ENCODE measurements at regions not wholly inside any gene's neighbourhood (a gene's known extent, or its start where the extent isn't known, plus 50 kb on each side); places are given as distances from the start of the nearest gene placed in this dataset.
A peak's percentile ranks its signal among the peaks of the same experiment; 100 is the strongest.

DNA sequence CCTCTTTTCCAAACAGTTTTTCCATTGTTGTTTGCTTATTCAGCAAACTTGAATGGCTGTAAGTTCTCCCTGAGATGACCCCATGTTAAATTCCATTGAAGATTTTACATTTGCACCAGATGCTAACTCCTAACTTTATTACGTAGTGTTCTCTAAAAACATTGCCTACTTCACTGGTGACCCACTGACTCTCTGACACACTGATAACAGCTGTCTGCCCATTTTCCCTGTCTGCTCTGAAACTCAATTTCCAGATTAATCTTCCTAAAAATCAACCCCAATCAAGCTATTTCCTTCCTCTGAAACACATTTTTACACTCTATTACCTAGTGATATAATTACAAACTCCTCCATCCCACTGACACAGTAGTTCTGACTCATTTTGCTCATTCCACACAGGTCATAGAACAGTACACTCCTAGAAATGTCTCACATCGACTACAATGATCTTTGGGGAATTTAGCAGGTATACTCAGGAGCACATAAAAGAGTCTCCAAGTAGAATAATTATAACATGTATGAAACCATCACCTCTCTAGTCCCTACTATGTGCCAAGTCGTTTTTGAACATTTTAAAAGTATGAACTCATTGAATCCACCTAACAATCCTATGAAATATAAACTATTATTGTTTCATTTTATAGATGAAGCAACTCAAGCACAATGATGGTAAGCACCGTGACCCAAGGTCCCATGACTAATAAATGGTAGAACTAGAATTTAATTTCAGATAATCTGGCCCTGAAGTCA is 210.9 kb downstream of the SLIT2 start:
- peak in 1 of 2 donors; percentile 34 for DNase-seq (ENCODE audit: low read depth in 2 of 2)
- H3K4me3 ChIP-seq (replicated peaks in 1 of 2; ENCODE audit: low read depth in 2 of 2, low read length in 2 of 2), result no peak overlapping the region
- TF ChIP-seq, protein P1, sequence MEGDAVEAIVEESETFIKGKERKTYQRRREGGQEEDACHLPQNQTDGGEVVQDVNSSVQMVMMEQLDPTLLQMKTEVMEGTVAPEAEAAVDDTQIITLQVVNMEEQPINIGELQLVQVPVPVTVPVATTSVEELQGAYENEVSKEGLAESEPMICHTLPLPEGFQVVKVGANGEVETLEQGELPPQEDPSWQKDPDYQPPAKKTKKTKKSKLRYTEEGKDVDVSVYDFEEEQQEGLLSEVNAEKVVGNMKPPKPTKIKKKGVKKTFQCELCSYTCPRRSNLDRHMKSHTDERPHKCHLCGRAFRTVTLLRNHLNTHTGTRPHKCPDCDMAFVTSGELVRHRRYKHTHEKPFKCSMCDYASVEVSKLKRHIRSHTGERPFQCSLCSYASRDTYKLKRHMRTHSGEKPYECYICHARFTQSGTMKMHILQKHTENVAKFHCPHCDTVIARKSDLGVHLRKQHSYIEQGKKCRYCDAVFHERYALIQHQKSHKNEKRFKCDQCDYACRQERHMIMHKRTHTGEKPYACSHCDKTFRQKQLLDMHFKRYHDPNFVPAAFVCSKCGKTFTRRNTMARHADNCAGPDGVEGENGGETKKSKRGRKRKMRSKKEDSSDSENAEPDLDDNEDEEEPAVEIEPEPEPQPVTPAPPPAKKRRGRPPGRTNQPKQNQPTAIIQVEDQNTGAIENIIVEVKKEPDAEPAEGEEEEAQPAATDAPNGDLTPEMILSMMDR (IDR thresholded peaks at IDR 0.05; ENCODE audit: low read depth, low read length), result no peak

DNA sequence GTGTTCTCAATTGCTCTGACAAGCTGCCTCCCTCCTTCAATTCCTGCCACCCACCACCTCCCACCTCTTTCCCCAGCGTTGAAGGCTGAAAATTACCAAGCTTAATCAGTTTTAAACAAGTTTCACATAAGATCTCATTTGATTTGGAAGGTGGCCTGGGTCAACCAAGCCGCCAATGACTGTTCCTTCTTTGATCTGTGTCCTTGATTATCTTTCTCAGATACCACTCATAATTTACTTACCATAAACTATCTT is 211.4 kb downstream of the SLIT2 start:
- no peak overlapping the region for H3K4me3 ChIP-seq (replicated peaks in 1 of 2; ENCODE audit: low read depth in 2 of 2, low read length in 2 of 2)
- TF ChIP-seq, protein P1 (IDR thresholded peaks at IDR 0.05; ENCODE audit: low read depth, low read length), result no peak
- DNase-seq (ENCODE audit: low read depth in 2 of 2), result no peak

DNA sequence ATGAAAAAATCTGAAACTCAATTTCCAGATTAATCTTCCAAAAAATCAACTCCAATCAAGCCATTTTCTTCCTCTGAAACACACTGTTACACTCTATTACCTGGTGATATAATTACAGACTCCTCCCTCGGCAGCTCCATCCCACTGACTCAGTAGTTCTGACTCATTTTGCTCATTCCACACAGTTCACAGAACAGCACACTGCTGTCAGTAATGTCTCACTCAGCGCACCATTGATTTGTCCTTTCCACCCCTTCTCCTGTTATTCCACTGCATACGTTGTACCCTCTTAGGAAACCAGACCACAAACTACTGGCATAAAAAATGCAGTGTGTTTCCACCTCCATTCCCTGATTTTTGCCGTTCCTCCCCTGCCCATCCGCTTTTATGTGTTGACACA is 212.7 kb downstream of the SLIT2 start:
- TF ChIP-seq, protein P1 (IDR thresholded peaks at IDR 0.05; ENCODE audit: low read depth, low read length), result no peak
- no peak overlapping the region for H3K4me3 ChIP-seq (replicated peaks in 1 of 2; ENCODE audit: low read depth in 2 of 2, low read length in 2 of 2)
- DNase-seq (ENCODE audit: low read depth in 2 of 2), result peak; percentile 36 to 73

DNA sequence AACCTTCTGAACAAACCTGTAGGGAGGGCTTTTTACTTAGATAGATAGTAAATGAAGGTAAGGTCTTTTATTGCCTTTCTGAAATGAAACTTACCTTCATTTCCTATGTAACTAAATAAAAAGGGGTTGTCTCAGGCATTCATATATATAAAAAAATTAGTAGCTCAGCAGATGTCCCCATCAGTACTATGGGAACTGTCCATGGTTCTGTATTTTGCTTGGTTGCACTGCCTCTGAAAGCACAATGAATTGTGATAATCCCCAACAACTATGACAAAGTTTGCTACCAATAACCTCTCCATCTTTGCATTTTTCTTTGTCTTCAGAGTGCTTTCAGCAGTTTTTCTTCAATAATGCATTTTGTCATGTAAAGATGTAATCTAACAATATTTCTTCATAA is 222.4 kb downstream of the SLIT2 start:
- H3K4me3 ChIP-seq (replicated peaks in 1 of 2; ENCODE audit: low read depth in 2 of 2, low read length in 2 of 2), result no peak overlapping the region
- TF ChIP-seq, protein P1 (IDR thresholded peaks at IDR 0.05; ENCODE audit: low read depth, low read length), result no peak
- DNase-seq (ENCODE audit: low read depth in 2 of 2), result peak; percentile 43 to 57

DNA sequence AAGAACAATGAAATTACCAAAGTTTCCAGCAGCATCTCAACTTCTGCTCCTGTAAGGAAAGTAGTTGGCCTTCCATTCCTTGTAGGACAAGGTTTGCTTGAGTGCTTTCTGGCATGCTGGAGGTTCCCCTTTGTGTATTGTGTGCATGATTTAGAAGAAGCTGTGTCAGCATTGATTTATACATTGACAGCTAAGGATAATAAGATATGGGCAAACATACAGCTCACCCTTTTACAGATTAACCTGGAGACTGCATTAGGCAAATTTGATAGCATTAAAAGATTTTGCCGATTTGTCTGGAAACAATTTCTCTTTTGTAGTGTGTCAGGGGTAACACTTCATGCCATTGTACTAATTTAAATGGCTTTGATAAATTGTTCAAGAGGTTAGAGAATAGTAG is 221.8 kb upstream of the PACRGL start:
- no peak for DNase-seq (ENCODE audit: low read depth in 2 of 2)
- no peak overlapping the region for H3K4me3 ChIP-seq (replicated peaks in 1 of 2; ENCODE audit: low read depth in 2 of 2, low read length in 2 of 2)
- TF ChIP-seq, protein P1 (IDR thresholded peaks at IDR 0.05; ENCODE audit: low read depth, low read length), result no peak

DNA sequence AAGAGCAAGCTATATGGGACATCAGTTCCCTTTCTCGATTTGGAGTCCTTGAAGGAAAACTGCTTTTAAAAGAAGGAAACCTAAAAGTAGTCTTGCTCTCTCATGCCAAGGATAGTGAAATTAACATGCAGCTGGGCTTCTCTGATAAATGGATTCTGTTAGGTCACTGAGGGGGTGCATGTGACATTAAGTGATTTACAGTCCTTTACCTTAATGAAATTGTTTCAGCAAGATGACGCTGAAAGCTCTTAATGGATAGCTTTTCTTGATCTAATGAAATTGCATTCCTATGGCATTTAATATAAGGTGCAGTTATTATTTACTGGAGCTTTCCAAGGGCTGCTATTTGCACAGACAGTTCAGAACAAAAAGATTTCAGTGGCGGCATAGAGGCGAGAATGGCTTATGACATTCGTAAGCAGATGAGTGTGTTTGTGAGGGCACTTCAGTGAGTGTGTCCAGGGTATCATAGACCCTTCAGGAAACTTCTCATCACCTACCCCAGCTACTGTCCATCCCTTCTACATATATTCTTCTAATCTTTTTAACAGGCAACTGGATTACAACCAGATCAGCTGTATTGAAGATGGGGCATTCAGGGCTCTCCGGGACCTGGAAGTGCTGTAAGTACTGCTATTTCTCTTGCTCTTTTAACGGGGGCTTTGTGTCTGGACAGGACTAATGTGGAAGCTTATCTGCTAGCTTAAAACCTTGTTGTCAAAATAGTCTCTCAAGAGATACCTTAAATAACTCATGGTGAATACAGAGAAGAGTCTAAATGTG is 219.9 kb upstream of the PACRGL start:
- TF ChIP-seq, protein P1 (IDR thresholded peaks at IDR 0.05; ENCODE audit: low read depth, low read length), result no peak
- H3K4me3 ChIP-seq (replicated peaks in 1 of 2; ENCODE audit: low read depth in 2 of 2, low read length in 2 of 2), result no peak overlapping the region
- no peak for DNase-seq (ENCODE audit: low read depth in 2 of 2)

All from cardiac fibroblast (primary cell).